A673 (cell line): ENCODE measurements at regions not wholly inside any gene's neighbourhood (a gene's known extent, or its start where the extent isn't known, plus 50 kb on each side); places are given as distances from the start of the nearest gene placed in this dataset.

Experiments used
- EZH2 ChIP-seq: fragments of 200-600 bp; sonication (generic); IDR thresholded peaks from 2 replicates; pipeline ENCODE4 v1.6.1; 2017; ENCODE audit warnings: borderline replicate concordance, low read depth, mild to moderate bottlenecking, mixed read lengths, antibody characterized with exemption, low read length; ENCODE audit not compliant: poor library complexity, severe bottlenecking
- TF ChIP-seq, protein P1 (sequence below): fragments of 300-800, 200-600 bp; sonication (generic); conservative IDR thresholded peaks from 2 replicates; pipeline ENCODE4 v1.5.1; 2017; ENCODE audit warnings: low read depth, mild to moderate bottlenecking, antibody characterized with exemption, low read length, moderate library complexity, mixed read lengths

DNA sequence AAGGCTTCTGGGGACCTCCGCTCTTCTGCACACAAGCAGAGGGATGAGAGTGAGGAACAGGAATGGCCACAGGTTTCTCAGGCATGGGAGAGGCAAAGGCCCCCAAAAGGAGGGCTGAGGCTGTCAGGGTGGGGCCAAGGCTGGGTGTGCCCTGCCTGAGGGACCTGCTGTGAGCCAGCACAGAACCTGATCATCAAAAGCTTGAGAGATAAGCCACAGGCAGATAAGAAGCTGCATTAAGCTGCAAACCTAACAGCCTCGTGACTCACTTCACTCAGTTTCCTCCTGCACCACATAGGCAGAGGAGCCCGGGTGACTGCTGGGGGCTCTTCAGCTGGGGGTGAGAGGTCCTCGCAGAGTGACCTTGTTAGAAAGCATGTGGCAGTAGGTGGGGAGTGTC, 64.5 kb upstream of the LAPTM4A start:
- TF ChIP-seq, protein P1, sequence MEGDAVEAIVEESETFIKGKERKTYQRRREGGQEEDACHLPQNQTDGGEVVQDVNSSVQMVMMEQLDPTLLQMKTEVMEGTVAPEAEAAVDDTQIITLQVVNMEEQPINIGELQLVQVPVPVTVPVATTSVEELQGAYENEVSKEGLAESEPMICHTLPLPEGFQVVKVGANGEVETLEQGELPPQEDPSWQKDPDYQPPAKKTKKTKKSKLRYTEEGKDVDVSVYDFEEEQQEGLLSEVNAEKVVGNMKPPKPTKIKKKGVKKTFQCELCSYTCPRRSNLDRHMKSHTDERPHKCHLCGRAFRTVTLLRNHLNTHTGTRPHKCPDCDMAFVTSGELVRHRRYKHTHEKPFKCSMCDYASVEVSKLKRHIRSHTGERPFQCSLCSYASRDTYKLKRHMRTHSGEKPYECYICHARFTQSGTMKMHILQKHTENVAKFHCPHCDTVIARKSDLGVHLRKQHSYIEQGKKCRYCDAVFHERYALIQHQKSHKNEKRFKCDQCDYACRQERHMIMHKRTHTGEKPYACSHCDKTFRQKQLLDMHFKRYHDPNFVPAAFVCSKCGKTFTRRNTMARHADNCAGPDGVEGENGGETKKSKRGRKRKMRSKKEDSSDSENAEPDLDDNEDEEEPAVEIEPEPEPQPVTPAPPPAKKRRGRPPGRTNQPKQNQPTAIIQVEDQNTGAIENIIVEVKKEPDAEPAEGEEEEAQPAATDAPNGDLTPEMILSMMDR: no peak
- no peak for TF ChIP-seq EZH2
